SK-MEL-5 (cell line): ENCODE measurements at regions not wholly inside any gene's neighbourhood (a gene's known extent, or its start where the extent isn't known, plus 50 kb on each side); places are given as distances from the start of the nearest gene placed in this dataset.
"Not testable (repeated sequence)": the region's sequence is repeated elsewhere in the genome, so short reads cannot be mapped to it uniquely, and the experiment has no call there.

Experiments
- DNase-seq: peaks from one replicate; pipeline ENCODE4 v3.0.0-alpha.2; 2016; ENCODE audit warnings: low read depth, low spot score
- in situ Hi-C: cut with HindIII; loops from 2 replicates; pipeline ENCODE4 v1.10.0; 2016; ENCODE audit warnings: low sequenced_read_pairs, high pct_unique_total_duplicates, low pct_unique_long_range_greater_than_20kb

GRCh38 chr6:141464896-141465295 lies 667.8 kb upstream of the GJE1 start:
- no peak for DNase-seq
- in situ Hi-C loops = no loop called here

DNA sequence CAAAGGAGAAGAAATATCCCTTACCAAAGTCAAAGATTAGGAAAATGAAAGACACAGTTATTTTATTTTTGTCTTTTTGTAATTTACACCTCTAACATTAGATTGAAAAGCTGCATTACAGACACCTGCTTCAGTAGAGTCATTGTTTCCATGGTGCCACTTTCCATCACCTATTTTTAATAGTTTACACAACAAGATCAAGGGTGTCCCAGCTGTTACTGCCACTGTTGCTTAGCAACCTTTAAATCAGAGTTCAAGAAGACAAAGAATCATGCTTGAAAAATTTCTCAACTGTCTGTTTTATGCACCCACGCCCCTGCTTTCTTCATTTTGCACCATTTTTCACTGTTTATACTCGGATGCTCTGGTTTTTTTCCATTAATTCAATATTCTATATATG lies 668.2 kb upstream of the GJE1 start:
- in situ Hi-C loops = no loop called here

GRCh38 chr6:141463237-141463977 lies 669.3 kb upstream of the GJE1 start:
- in situ Hi-C loops = no loop called here
- no peak for DNase-seq

More for the DNA sequence above, 668.2 kb upstream of the GJE1 start:
- DNase-seq = no peak

GRCh38 chr6:141460743-141461484 lies 671.8 kb upstream of the GJE1 start:
- no peak for DNase-seq
- in situ Hi-C loops = no loop called here

DNA sequence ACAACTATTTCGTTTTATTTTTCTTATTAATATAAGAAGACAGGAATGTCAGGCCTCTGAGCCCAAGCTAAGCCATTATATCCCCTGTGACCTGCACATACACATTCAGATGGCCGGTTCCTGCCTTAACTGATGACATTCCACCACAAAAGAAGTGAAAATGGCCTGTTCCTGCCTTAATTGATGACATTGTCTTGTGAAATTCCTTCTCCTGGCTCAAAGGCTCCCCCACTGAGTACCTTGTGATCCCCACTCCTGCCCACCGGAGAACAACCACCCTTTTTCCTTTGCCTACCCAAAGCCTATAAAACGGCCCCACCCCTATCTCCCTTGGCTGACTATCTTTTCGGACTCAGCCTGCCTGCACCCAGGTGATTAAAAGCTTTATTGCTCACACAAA lies 672.5 kb upstream of the GJE1 start:
- in situ Hi-C loops, DNase-seq: not testable (repeated sequence)

GRCh38 chr6:141457984-141458383 lies 674.7 kb upstream of the GJE1 start:
- in situ Hi-C loops, DNase-seq: not testable (repeated sequence)

- in situ Hi-C loops = no loop called here
- no peak for DNase-seq
Observed at GRCh38 chr6:141452354-141452686, 680.4 kb upstream of the GJE1 start.

GRCh38 chr6:141451511-141452353 lies 681.0 kb upstream of the GJE1 start:
- in situ Hi-C loops = no loop called here
- no peak for DNase-seq

- no peak for DNase-seq
- in situ Hi-C loops = no loop called here
Observed at GRCh38 chr6:141451181-141451510, 681.6 kb upstream of the GJE1 start.

DNA sequence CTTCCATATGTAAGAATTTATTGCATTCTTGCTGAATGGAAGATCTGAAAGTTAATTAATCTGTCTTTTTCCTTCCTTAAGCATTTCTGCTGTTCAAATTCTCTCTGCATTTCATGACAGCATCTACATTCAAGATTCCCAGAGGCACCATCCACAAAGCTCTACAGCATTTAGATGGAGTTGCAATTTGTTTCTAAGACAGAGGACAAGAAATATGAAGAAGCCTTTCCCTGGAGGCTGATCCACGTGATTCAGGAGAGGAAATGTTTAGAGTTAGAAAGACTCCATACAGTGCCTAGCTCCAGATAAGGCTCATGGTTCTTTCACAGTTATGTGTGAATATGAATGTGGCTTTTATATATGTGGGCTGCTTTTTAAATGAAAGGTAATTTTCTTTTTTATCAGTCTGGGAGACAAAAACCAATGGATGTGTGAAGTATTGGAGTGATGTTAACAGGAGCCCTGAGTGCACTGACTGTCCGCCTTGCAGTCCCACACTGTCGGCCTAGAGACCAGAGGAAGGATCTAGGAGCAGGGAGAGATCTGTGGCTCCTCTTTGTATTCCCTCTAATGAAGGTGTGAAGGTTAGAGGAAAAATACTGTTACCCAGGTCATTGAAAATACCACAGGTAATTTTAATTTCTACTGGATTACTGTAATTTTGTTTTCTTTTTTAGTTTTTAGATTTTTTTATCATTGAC lies 686.6 kb upstream of the GJE1 start:
- DNase-seq = peak; percentile 65
- in situ Hi-C loops = no loop called here

GRCh38 chr6:141443668-141444289 lies 688.9 kb upstream of the GJE1 start:
- no peak for DNase-seq
- in situ Hi-C loops = no loop called here

- in situ Hi-C loops = no loop called here
- no peak for DNase-seq
Observed at GRCh38 chr6:141443032-141443431, 689.7 kb upstream of the GJE1 start.

DNA sequence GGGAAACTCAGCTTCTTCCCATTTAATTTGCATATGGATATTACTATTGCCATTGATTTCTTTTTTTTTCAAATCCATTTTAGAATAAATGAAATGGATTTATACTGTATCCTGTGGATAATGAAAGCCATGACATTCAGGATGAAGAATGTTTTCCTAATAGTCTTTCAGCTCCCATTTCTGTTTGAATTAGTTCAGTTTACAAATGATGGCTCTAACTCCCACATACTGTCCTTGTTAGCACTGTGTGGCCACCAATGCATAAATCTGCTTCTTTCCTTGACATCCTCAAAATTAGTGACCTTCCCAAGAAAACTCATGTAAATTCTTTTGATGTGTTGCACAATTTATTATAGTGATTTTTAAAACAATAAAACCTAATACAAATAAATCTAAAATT lies 693.2 kb upstream of the GJE1 start:
- DNase-seq = no peak
- in situ Hi-C loops = no loop called here

DNA sequence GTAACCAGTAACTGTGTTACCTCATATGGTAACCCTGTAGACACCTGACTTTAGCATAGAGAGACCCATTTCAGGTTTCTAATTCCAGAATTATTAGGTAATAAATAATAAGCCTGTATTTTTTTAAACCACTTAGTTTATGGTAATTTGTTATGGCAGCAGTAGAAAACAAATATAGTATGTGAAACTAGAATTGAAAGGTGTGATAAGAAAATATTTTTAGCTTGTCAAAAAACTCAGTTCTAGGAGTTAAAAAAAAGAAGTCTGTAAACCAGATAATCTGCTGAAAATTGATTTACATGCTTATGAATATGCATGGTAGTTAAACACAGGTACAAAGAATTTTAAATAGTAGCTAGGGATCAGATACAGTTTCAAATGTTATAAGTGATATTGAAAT lies 695.0 kb upstream of the GJE1 start:
- in situ Hi-C loops = no loop called here
- DNase-seq = no peak

GRCh38 chr6:141437011-141437410 lies 695.7 kb upstream of the GJE1 start:
- in situ Hi-C loops = no loop called here
- no peak for DNase-seq

GRCh38 chr6:141426400-141426980 lies 706.2 kb upstream of the GJE1 start:
- in situ Hi-C loops = no loop called here
- DNase-seq = peak; percentile 27

GRCh38 chr6:141421378-141421777 lies 711.3 kb upstream of the GJE1 start:
- peak; percentile 71 for DNase-seq
- in situ Hi-C loops = no loop called here
